H1 (cell line): ENCODE measurements at regions not wholly inside any gene's neighbourhood (a gene's known extent, or its start where the extent isn't known, plus 50 kb on each side); places are given as distances from the start of the nearest gene placed in this dataset.

ENCODE experiments used
- CTCF ChIA-PET: fragments of 300-600 bp; sonication (Branson Sonifier 250); formaldehyde crosslinking; loops from one replicate; lab custom pipeline; 2021; ENCODE audit not compliant: partially characterized antibody; lab: Charles Lee
- POLR2A ChIA-PET: fragments of 300-600 bp; sonication (Branson Sonifier 250); formaldehyde crosslinking; loops from one replicate; lab custom pipeline; 2021; ENCODE audit warnings: inconsistent platforms; ENCODE audit not compliant: partially characterized antibody; lab: Charles Lee
- DNase-seq, 2 experiments: peaks; one replicate each; pipeline versions ENCODE4 v3.0.0 to v3.0.0-alpha.2; 2010 to 2022; ENCODE audit warnings: low spot score in 2 of 2, low read depth in 1 of 2, mixed read lengths in 1 of 2
- FAIRE-seq: peaks from 2 replicates; lab custom pipeline; 2011; peaks lifted over from hg19 to GRCh38; lab: Jason Lieb, UNC
- H2AFZ ChIP-seq: 2 replicates; pipeline ENCODE4 v1.8.1; 2012; ENCODE audit warnings: low read length, inconsistent platforms
- H2AK5ac ChIP-seq: 2 replicates; pipeline ENCODE4 v1.6.1; 2013; ENCODE audit warnings: low read depth, low read length
- H2BK120ac ChIP-seq: replicated peaks from 2 replicates; pipeline ENCODE3; 2013; ENCODE audit warnings: low read depth, low read length, inconsistent platforms
- H2BK12ac ChIP-seq: 2 replicates; pipeline ENCODE4 v1.6.1; 2013; ENCODE audit warnings: low read depth, low read length
- H2BK15ac ChIP-seq: 2 replicates; pipeline ENCODE4 v1.6.1; 2013; ENCODE audit warnings: low read length
- H2BK20ac ChIP-seq: 2 replicates; pipeline ENCODE4 v1.6.1; 2013; ENCODE audit warnings: low read length
- H2BK5ac ChIP-seq: 2 replicates; pipeline ENCODE4 v1.6.1; 2013; ENCODE audit warnings: low read depth, low read length
- H3K14ac ChIP-seq: 2 replicates; pipeline ENCODE4 v1.6.1; 2013; ENCODE audit warnings: inconsistent platforms; ENCODE audit not compliant: insufficient read length
- H3K18ac ChIP-seq: 2 replicates; pipeline ENCODE4 v1.6.1; 2013; ENCODE audit warnings: low read length; ENCODE audit errors: extremely low read depth
- H3K23ac ChIP-seq: 2 replicates; pipeline ENCODE4 v1.6.1; 2013; ENCODE audit warnings: inconsistent platforms; ENCODE audit not compliant: insufficient read length
- H3K23me2 ChIP-seq: 2 replicates; pipeline ENCODE4 v1.6.1; 2013; ENCODE audit warnings: low read depth, low read length
- H3K27ac ChIP-seq: 2 replicates; pipeline ENCODE4 v1.6.1; 2011; ENCODE audit warnings: low read depth, low read length, inconsistent platforms
- H3K27me3 ChIP-seq, 4 experiments: replicated peaks in 1 of 4; 1 replicate in 1 of 4; 2 replicates in 3 of 4; pipeline versions ENCODE4 v1.6.1 to v1.8.1; 2011 to 2013; ENCODE audit warnings: low read length in 3 of 4, mild to moderate bottlenecking in 3 of 4, inconsistent platforms in 2 of 4, mixed read lengths in 2 of 4, moderate library complexity in 1 of 4; ENCODE audit not compliant: control insufficient read depth in 3 of 4, insufficient read depth in 3 of 4; ENCODE audit errors: extremely low read depth in 1 of 4
- H3K36me3 ChIP-seq, 4 experiments: 2 replicates each; pipeline versions ENCODE4 v1.6.1 to v1.8.1; 2011 to 2013; ENCODE audit warnings: mild to moderate bottlenecking in 4 of 4, low read length in 3 of 4, moderate library complexity in 2 of 4, control low read depth in 1 of 4, inconsistent platforms in 1 of 4; ENCODE audit not compliant: insufficient read depth in 4 of 4, control insufficient read depth in 2 of 4
- H3K4ac ChIP-seq: replicated peaks from 2 replicates; pipeline ENCODE3; 2013; ENCODE audit warnings: low read length, low read depth, mixed read lengths, inconsistent platforms; ENCODE audit not compliant: insufficient read length
- H3K4me1 ChIP-seq, 4 experiments: replicated peaks in 1 of 4; 1 replicate in 1 of 4; 2 replicates in 3 of 4; pipeline versions ENCODE4 v1.6.1 to v1.8.1; 2011 to 2013; ENCODE audit warnings: low read length in 3 of 4, inconsistent platforms in 2 of 4, mixed read lengths in 1 of 4; ENCODE audit not compliant: insufficient read depth in 4 of 4, control insufficient read depth in 3 of 4
- H3K4me2 ChIP-seq, 2 experiments: 2 replicates each; pipeline versions ENCODE4 v1.6.1 to v1.8.1; 2011 to 2013; ENCODE audit warnings: low read depth in 2 of 2, low read length in 2 of 2, control low read depth in 1 of 2, inconsistent platforms in 1 of 2, mild to moderate bottlenecking in 1 of 2; ENCODE audit not compliant: insufficient read depth in 1 of 2
- H3K4me3 ChIP-seq, 4 experiments: fragments of 200-600, 300-600 bp in 1 of 4; sonication (generic), shearing (Covaris generic), sonication (Bioruptor Twin) in 1 of 4; 2 replicates each; pipeline versions ENCODE4 v1.5.1 to v1.8.1; 2011 to 2016; ENCODE audit warnings: low read length in 4 of 4, low read depth in 3 of 4, control low read depth in 2 of 4, inconsistent platforms in 2 of 4, mild to moderate bottlenecking in 2 of 4, mixed read lengths in 1 of 4, moderate library complexity in 1 of 4; ENCODE audit not compliant: insufficient read depth in 2 of 4; ENCODE audit errors: extremely low read depth in 1 of 4
- H3K56ac ChIP-seq: replicated peaks from 2 replicates; pipeline ENCODE3; 2013; ENCODE audit warnings: low read depth, mild to moderate bottlenecking, mixed read lengths, low read length, inconsistent platforms; ENCODE audit not compliant: insufficient read length
- H3K79me1 ChIP-seq: 2 replicates; pipeline ENCODE4 v1.6.1; 2013; ENCODE audit warnings: low read depth, low read length, control low read depth
- H3K79me2 ChIP-seq, 2 experiments: 2 replicates each; pipeline versions ENCODE4 v1.6.1 to v1.8.1; 2012 to 2013; ENCODE audit warnings: low read length in 2 of 2, mild to moderate bottlenecking in 2 of 2, inconsistent platforms in 1 of 2; ENCODE audit not compliant: insufficient read depth in 2 of 2, control insufficient read depth in 1 of 2
- H3K9ac ChIP-seq, 4 experiments: replicated peaks in 1 of 4; 1 replicate in 1 of 4; 2 replicates in 3 of 4; pipeline versions ENCODE4 v1.6.1 to v1.8.1; 2011 to 2013; ENCODE audit warnings: low read depth in 3 of 4, low read length in 3 of 4, control low read depth in 2 of 4, mild to moderate bottlenecking in 2 of 4, moderate library complexity in 2 of 4, inconsistent platforms in 1 of 4; ENCODE audit errors: extremely low read depth in 1 of 4
- H3K9me3 ChIP-seq, 2 experiments: 2 replicates each; pipeline versions ENCODE4 v1.6.1 to v1.8.1; 2012 to 2013; ENCODE audit warnings: mild to moderate bottlenecking in 2 of 2, moderate library complexity in 2 of 2, control low read depth in 1 of 2, inconsistent platforms in 1 of 2, low read depth in 1 of 2, low read length in 1 of 2, mixed read lengths in 1 of 2; ENCODE audit not compliant: insufficient read depth in 2 of 2
- H4K20me1 ChIP-seq, 2 experiments: replicated peaks in 1 of 2; 2 replicates each; pipeline versions ENCODE3 to v1.8.1; 2011 to 2013; ENCODE audit warnings: inconsistent platforms in 2 of 2, low read length in 2 of 2, mild to moderate bottlenecking in 1 of 2; ENCODE audit not compliant: insufficient read depth in 2 of 2, control insufficient read depth in 1 of 2
- H4K5ac ChIP-seq: 2 replicates; pipeline ENCODE4 v1.6.1; 2013; ENCODE audit warnings: low read length, low read depth, mixed read lengths, inconsistent platforms; ENCODE audit not compliant: insufficient read length
- H4K8ac ChIP-seq: 2 replicates; pipeline ENCODE4 v1.8.0; 2013; ENCODE audit warnings: mild to moderate bottlenecking, moderate library complexity, low read length, inconsistent platforms; ENCODE audit not compliant: insufficient read depth; ENCODE audit errors: extremely low read depth
- H4K91ac ChIP-seq: replicated peaks from 2 replicates; pipeline ENCODE3; 2013; ENCODE audit warnings: low read length, mixed read lengths, inconsistent platforms; ENCODE audit not compliant: insufficient read length
- BACH1 ChIP-seq: IDR thresholded peaks from 2 replicates; pipeline ENCODE4 v1.6.1; 2012; ENCODE audit warnings: low read length, improper control_type of control experiment
- CHD2 ChIP-seq: IDR thresholded peaks from 2 replicates; pipeline ENCODE4 v1.6.1; 2012; ENCODE audit warnings: low read length, improper control_type of control experiment
- EP300 ChIP-seq, 2 experiments: IDR thresholded peaks; 1 replicate in 1 of 2; 2 replicates in 1 of 2; pipeline ENCODE4 v1.6.1; 2011 to 2012; ENCODE audit warnings: low read depth in 2 of 2, low read length in 2 of 2, mild to moderate bottlenecking in 2 of 2, borderline replicate concordance in 1 of 2, inconsistent platforms in 1 of 2, moderate library complexity in 1 of 2
- HDAC2 ChIP-seq, 2 experiments: fragments of 300-600 bp in 1 of 2; sonication (generic) in 1 of 2; IDR thresholded peaks; 2 replicates each; pipeline ENCODE4 v1.6.1; 2011 to 2012; ENCODE audit warnings: low read depth in 2 of 2, low read length in 2 of 2, mild to moderate bottlenecking in 2 of 2, moderate library complexity in 2 of 2, borderline replicate concordance in 1 of 2, inconsistent platforms in 1 of 2
- KDM1A ChIP-seq: fragments of 200-600, 300-600 bp; sonication (generic); IDR thresholded peaks from 2 replicates; pipeline ENCODE4 v1.7.1; 2016; ENCODE audit warnings: mild to moderate bottlenecking, low read length, borderline replicate concordance
- NANOG ChIP-seq: IDR thresholded peaks from 2 replicates; pipeline ENCODE4 v1.6.1; 2011; ENCODE audit warnings: low read length, low read depth, mild to moderate bottlenecking, inconsistent platforms; ENCODE audit not compliant: insufficient read depth, poor library complexity, severe bottlenecking
- NRF1 ChIP-seq: IDR thresholded peaks from 2 replicates; pipeline ENCODE4 v1.6.1; 2011; ENCODE audit warnings: mild to moderate bottlenecking, low read depth, low read length, improper control_type of control experiment
- POU5F1 ChIP-seq: IDR thresholded peaks from 2 replicates; pipeline ENCODE4 v1.6.1; 2011; ENCODE audit warnings: low read depth, mild to moderate bottlenecking, low read length, moderate library complexity
- RAD21 ChIP-seq, 2 experiments: IDR thresholded peaks in 1 of 2; conservative IDR thresholded peaks in 1 of 2; 2 replicates each; pipeline ENCODE4 v1.6.1; 2011; ENCODE audit warnings: low read depth in 2 of 2, low read length in 2 of 2, improper control_type of control experiment in 1 of 2, inconsistent platforms in 1 of 2, mild to moderate bottlenecking in 1 of 2, moderate library complexity in 1 of 2
- RXRA ChIP-seq: IDR thresholded peaks from 2 replicates; pipeline ENCODE4 v1.6.1; 2011; ENCODE audit warnings: low read depth, mild to moderate bottlenecking, low read length, moderate library complexity; ENCODE audit not compliant: insufficient read depth
- SIN3A ChIP-seq, 2 experiments: IDR thresholded peaks in 1 of 2; conservative IDR thresholded peaks in 1 of 2; 2 replicates each; pipeline ENCODE4 v1.6.1; 2011 to 2012; ENCODE audit warnings: low read length in 2 of 2, improper control_type of control experiment in 1 of 2, low read depth in 1 of 2, mild to moderate bottlenecking in 1 of 2
- SP4 ChIP-seq: IDR thresholded peaks from 2 replicates; pipeline ENCODE4 v1.6.1; 2012; ENCODE audit warnings: low read length, inconsistent platforms
- YY1 ChIP-seq: IDR thresholded peaks from 2 replicates; pipeline ENCODE4 v1.6.1; 2011; ENCODE audit warnings: low read depth, mild to moderate bottlenecking, low read length
- ZNF274 ChIP-seq: IDR thresholded peaks from 2 replicates; pipeline ENCODE4 v1.7.0; 2012; ENCODE audit warnings: low read length, borderline replicate concordance; ENCODE audit errors: extremely low read depth
- WGBS, 2 experiments: shearing (Covaris generic) in 1 of 2; methylation state at CpG; one replicate each; pipeline versions ENCODE4 v1.1.6 to v1.1.7; 2013 to 2015; ENCODE audit warnings: low lambda C conversion rate in 2 of 2, mixed read lengths in 2 of 2, inconsistent platforms in 1 of 2, low coverage in 1 of 2, missing lambda C conversion rate in 1 of 2; ENCODE audit not compliant: insufficient replicate concordance in 2 of 2, insufficient coverage in 1 of 2, insufficient read length in 1 of 2; ENCODE audit errors: extremely low coverage in 1 of 2, missing lambda C conversion rate in 1 of 2; 5-methylcytosine and 5-hydroxymethylcytosine counted together

DNA sequence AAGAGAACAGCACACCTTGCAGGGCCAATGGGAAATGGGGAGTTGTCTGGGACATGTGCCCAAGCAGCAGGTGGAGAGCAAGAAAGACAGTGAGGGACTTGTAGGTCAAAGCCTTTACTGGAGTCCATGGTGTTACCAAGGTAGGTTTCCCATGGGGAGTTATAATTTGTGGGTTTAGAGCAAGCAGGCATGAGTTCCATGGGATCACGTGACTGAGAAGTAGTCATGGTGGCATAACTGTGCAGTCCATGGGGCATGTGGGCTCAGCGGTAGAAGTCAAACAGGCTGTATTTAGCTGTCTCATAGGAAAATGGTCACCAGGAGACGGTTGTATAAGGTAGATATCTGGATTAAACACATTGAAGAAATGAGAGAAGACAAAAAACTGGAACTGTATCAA lies 715.1 kb downstream of the SLITRK1 start:
- Histone ChIP-seq H4K8ac (no peak overlapping the region), H3K4me3 (no peak overlapping the region), H2AK5ac (no peak overlapping the region), H2BK12ac (no peak overlapping the region), H3K9me3 (peaks cover 5 to 6% of the 10 kb centered on the region in 2 experiments; a peak in 1 of 4 replicates), H3K27me3 (no peaks in the 10 kb centered on the region), H3K23me2 (no peaks in the 10 kb centered on the region), H3K79me2 (no peaks in the 10 kb centered on the region), H3K4me2 (no peak overlapping the region), H4K5ac (no peak overlapping the region), H3K18ac (no peak overlapping the region), H2BK120ac (no peak overlapping the region), H3K9ac (no peak overlapping the region), H3K14ac (no peak overlapping the region), H3K79me1 (no peaks in the 10 kb centered on the region), H3K56ac (no peak overlapping the region), H2BK5ac (no peak overlapping the region), H3K27ac (no peak overlapping the region), H4K20me1 (no peaks in the 10 kb centered on the region), H3K4ac (no peak overlapping the region), H3K4me1 (no peaks in the 10 kb centered on the region), H4K91ac (no peak overlapping the region), H2BK20ac (no peak overlapping the region), H3K23ac (no peak overlapping the region), H2AFZ (no peak overlapping the region), H2BK15ac (no peak overlapping the region), H3K36me3 (no peaks in the 10 kb centered on the region)
- FAIRE-seq (no peak), DNase-seq (no peak)
- ChIA-PET CTCF (no interaction called here), POLR2A (no interaction called here)
- WGBS, 2 experiments = 94% methylated on average over 3 of the region's 3 CpGs; no CpG with 5 or more reads in 1 of the 2 experiments
- TF ChIP-seq BACH1 (no peak), EP300 (IDR thresholded peaks at IDR 0.05; ENCODE audit: borderline replicate concordance in 1 of 2, low read depth in 2 of 2, low read length in 2 of 2) (no peak), RAD21 (IDR thresholded peaks at IDR 0.05 in 1 of 2, conservative IDR thresholded peaks at IDR 0.05 in 1 of 2; ENCODE audit: low read depth in 2 of 2, low read length in 2 of 2) (no peak), POU5F1 (no peak), YY1 (no peak), SIN3A (conservative IDR thresholded peaks at IDR 0.05 in 1 of 2, IDR thresholded peaks at IDR 0.05 in 1 of 2; ENCODE audit: low read depth in 1 of 2, low read length in 2 of 2) (no peak), RXRA (no peak), NANOG (no peak), HDAC2 (IDR thresholded peaks at IDR 0.05; ENCODE audit: borderline replicate concordance in 1 of 2, low read depth in 2 of 2, low read length in 2 of 2) (no peak), SP4 (no peak), CHD2 (no peak), KDM1A (no peak), NRF1 (no peak), ZNF274 (no peak)
